GM12874 (cell line): ENCODE measurements at regions not wholly inside any gene's neighbourhood (a gene's known extent, or its start where the extent isn't known, plus 50 kb on each side); places are given as distances from the start of the nearest gene placed in this dataset.

Experiments used
- TF ChIP-seq, protein P1 (sequence below): IDR thresholded peaks from 2 replicates; pipeline ENCODE4 v1.5.1; 2011; ENCODE audit warnings: low read depth, mild to moderate bottlenecking, control low read depth, low read length, moderate library complexity; ENCODE audit not compliant: insufficient read depth

DNA sequence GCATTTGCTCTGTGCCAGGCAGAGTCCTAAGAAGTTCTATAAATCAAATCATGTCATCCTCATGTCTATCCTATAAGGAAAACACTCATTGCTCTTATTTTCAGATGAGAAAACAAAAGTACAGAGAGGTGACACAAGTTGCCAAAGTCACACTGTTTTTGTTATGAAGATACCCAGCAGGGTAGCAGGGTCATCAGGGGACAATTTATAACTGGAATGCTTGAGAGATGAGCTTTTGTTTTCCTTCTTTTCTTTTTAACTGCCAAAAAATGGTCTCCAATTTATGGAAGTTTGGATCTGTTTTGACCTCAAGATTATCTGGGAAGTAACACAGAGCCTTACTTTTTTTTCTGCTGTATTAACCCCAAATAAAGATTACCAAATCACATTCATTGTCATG lies 354.1 kb downstream of the SUCLA2 start:
- TF ChIP-seq, protein P1, sequence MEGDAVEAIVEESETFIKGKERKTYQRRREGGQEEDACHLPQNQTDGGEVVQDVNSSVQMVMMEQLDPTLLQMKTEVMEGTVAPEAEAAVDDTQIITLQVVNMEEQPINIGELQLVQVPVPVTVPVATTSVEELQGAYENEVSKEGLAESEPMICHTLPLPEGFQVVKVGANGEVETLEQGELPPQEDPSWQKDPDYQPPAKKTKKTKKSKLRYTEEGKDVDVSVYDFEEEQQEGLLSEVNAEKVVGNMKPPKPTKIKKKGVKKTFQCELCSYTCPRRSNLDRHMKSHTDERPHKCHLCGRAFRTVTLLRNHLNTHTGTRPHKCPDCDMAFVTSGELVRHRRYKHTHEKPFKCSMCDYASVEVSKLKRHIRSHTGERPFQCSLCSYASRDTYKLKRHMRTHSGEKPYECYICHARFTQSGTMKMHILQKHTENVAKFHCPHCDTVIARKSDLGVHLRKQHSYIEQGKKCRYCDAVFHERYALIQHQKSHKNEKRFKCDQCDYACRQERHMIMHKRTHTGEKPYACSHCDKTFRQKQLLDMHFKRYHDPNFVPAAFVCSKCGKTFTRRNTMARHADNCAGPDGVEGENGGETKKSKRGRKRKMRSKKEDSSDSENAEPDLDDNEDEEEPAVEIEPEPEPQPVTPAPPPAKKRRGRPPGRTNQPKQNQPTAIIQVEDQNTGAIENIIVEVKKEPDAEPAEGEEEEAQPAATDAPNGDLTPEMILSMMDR: no peak

- TF ChIP-seq, protein P1: no peak
Measured at GRCh38 chr13:47646298-47646697, 354.8 kb downstream of the SUCLA2 start.

- TF ChIP-seq, protein P1: no peak
Measured at GRCh38 chr13:47639738-47640447, 361.2 kb downstream of the SUCLA2 start.

GRCh38 chr13:47638627-47639026 lies 362.4 kb downstream of the SUCLA2 start:
- TF ChIP-seq, protein P1: no peak

DNA sequence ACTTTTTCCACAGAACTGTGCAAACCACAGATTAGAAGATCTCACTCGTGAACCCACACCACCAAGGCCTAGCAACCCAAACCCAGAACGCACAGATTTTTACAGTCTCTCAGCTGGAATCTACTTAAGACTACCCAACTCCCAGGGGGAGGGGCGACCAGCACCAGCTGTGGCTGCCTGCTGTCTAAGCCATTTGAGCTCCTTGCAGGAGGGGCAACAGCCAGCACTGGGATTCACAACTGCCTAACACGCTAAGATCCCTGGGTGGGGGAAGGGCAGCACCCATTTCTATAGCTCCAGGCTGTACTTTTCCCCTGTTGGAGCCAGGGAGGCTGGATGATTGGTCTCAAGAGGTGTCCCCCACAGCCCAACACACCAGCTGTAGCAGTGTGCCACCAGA lies 368.8 kb downstream of the SUCLA2 start:
- TF ChIP-seq, protein P1: no peak

- TF ChIP-seq, protein P1: no peak
Measured at GRCh38 chr13:47628666-47629065, 372.4 kb downstream of the SUCLA2 start.

DNA sequence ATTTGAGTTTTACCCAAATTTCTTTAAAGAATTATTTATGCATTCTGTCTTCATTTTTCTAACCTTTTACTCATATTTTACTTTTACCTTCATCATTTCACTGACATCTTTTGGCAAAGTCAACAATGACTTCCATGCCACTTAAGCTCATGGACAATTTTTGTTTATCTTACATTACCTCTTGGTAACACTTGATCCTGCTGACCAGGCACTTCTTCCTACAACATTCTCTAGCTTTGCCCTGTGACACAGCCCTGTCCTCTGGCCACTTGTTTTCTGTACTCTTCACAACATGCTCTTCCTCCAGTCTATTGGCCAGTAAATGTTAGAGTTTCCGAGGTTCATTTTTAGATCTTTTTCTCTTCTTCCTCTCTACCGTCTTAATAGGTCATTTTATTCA lies 377.2 kb downstream of the SUCLA2 start:
- TF ChIP-seq, protein P1: no peak
